ENCODE measurements at regions not wholly inside any gene's neighbourhood (a gene's known extent, or its start where the extent isn't known, plus 50 kb on each side); places are given as distances from the start of the nearest gene placed in this dataset.
"Not testable (repeated sequence)": the region's sequence is repeated elsewhere in the genome, so short reads cannot be mapped to it uniquely, and the experiment has no call there.

GRCh38 chr9:66736686-66737085, 163.8 kb upstream of the ZNF658 start:
- H3K27me3 Mint-ChIP-seq; H3K4me3 Mint-ChIP-seq; DNase-seq; H3K36me3 Mint-ChIP-seq; H3K27ac Mint-ChIP-seq; H3K4me1 Mint-ChIP-seq; ATAC-seq (ENCODE audit: low read depth in 2 of 2); H3K9me3 Mint-ChIP-seq: not testable (repeated sequence)

GRCh38 chr9:66738418-66738817, 162.1 kb upstream of the ZNF658 start:
- not testable (repeated sequence) for H3K36me3 Mint-ChIP-seq; H3K27me3 Mint-ChIP-seq; H3K4me3 Mint-ChIP-seq; ATAC-seq (ENCODE audit: low read depth in 2 of 2); H3K27ac Mint-ChIP-seq; DNase-seq; H3K9me3 Mint-ChIP-seq; H3K4me1 Mint-ChIP-seq

GRCh38 chr9:66740136-66740535, 160.4 kb upstream of the ZNF658 start:
- not testable (repeated sequence) for H3K9me3 Mint-ChIP-seq; H3K27me3 Mint-ChIP-seq; H3K4me3 Mint-ChIP-seq; ATAC-seq (ENCODE audit: low read depth in 2 of 2); H3K36me3 Mint-ChIP-seq; H3K27ac Mint-ChIP-seq; DNase-seq; H3K4me1 Mint-ChIP-seq

GRCh38 chr9:66745846-66746245, 154.7 kb upstream of the ZNF658 start:
- H3K9me3 Mint-ChIP-seq; ATAC-seq (ENCODE audit: low read depth in 2 of 2); H3K4me3 Mint-ChIP-seq; H3K36me3 Mint-ChIP-seq; H3K27ac Mint-ChIP-seq; H3K27me3 Mint-ChIP-seq; H3K4me1 Mint-ChIP-seq; DNase-seq: not testable (repeated sequence)

- DNase-seq; H3K27me3 Mint-ChIP-seq; H3K36me3 Mint-ChIP-seq; ATAC-seq (ENCODE audit: low read depth in 2 of 2); H3K4me3 Mint-ChIP-seq; H3K27ac Mint-ChIP-seq; H3K4me1 Mint-ChIP-seq; H3K9me3 Mint-ChIP-seq: not testable (repeated sequence)
Measured at GRCh38 chr9:66752324-66752923, 148.1 kb upstream of the ZNF658 start.

GRCh38 chr9:66759825-66760492, 140.6 kb upstream of the ZNF658 start:
- H3K4me3 Mint-ChIP-seq; H3K27ac Mint-ChIP-seq; H3K9me3 Mint-ChIP-seq; H3K27me3 Mint-ChIP-seq; ATAC-seq (ENCODE audit: low read depth in 2 of 2); DNase-seq; H3K36me3 Mint-ChIP-seq; H3K4me1 Mint-ChIP-seq: not testable (repeated sequence)

GRCh38 chr9:66764799-66765493, 135.6 kb upstream of the ZNF658 start:
- DNase-seq, H3K4me1 Mint-ChIP-seq, H3K27ac Mint-ChIP-seq, H3K27me3 Mint-ChIP-seq, H3K36me3 Mint-ChIP-seq, H3K4me3 Mint-ChIP-seq, H3K9me3 Mint-ChIP-seq: not testable (repeated sequence)
- peak in 1 of 2 donors; percentile 50 for ATAC-seq (ENCODE audit: low read depth in 2 of 2)

GRCh38 chr9:66765531-66765930, 135.0 kb upstream of the ZNF658 start:
- not testable (repeated sequence) for H3K4me3 Mint-ChIP-seq; H3K9me3 Mint-ChIP-seq; H3K27ac Mint-ChIP-seq; H3K36me3 Mint-ChIP-seq; H3K27me3 Mint-ChIP-seq; H3K4me1 Mint-ChIP-seq; ATAC-seq (ENCODE audit: low read depth in 2 of 2); DNase-seq

- not testable (repeated sequence) for ATAC-seq (ENCODE audit: low read depth in 2 of 2); DNase-seq; H3K4me1 Mint-ChIP-seq; H3K27ac Mint-ChIP-seq; H3K4me3 Mint-ChIP-seq; H3K36me3 Mint-ChIP-seq; H3K9me3 Mint-ChIP-seq; H3K27me3 Mint-ChIP-seq
Measured at GRCh38 chr9:66771504-66771903, 129.0 kb upstream of the ZNF658 start.

GRCh38 chr9:66774618-66775017, 125.9 kb upstream of the ZNF658 start:
- H3K36me3 Mint-ChIP-seq; H3K4me1 Mint-ChIP-seq; H3K27ac Mint-ChIP-seq; DNase-seq; H3K27me3 Mint-ChIP-seq; H3K4me3 Mint-ChIP-seq; H3K9me3 Mint-ChIP-seq; ATAC-seq (ENCODE audit: low read depth in 2 of 2): not testable (repeated sequence)

- H3K9me3 Mint-ChIP-seq; H3K4me3 Mint-ChIP-seq; H3K27ac Mint-ChIP-seq; H3K4me1 Mint-ChIP-seq; ATAC-seq (ENCODE audit: low read depth in 2 of 2); H3K36me3 Mint-ChIP-seq; DNase-seq; H3K27me3 Mint-ChIP-seq: not testable (repeated sequence)
Measured at GRCh38 chr9:66779944-66780661, 120.4 kb upstream of the ZNF658 start.

- not testable (repeated sequence) for ATAC-seq (ENCODE audit: low read depth in 2 of 2); DNase-seq; H3K4me1 Mint-ChIP-seq; H3K36me3 Mint-ChIP-seq; H3K9me3 Mint-ChIP-seq; H3K27me3 Mint-ChIP-seq; H3K4me3 Mint-ChIP-seq; H3K27ac Mint-ChIP-seq
Measured at GRCh38 chr9:66781240-66781639, 119.3 kb upstream of the ZNF658 start.

- not testable (repeated sequence) for H3K36me3 Mint-ChIP-seq; H3K27ac Mint-ChIP-seq; H3K4me3 Mint-ChIP-seq; DNase-seq; ATAC-seq (ENCODE audit: low read depth in 2 of 2); H3K27me3 Mint-ChIP-seq; H3K9me3 Mint-ChIP-seq; H3K4me1 Mint-ChIP-seq
Measured at GRCh38 chr9:66782010-66782409, 118.5 kb upstream of the ZNF658 start.

GRCh38 chr9:66785603-66786002, 114.9 kb upstream of the ZNF658 start:
- not testable (repeated sequence) for H3K27ac Mint-ChIP-seq; ATAC-seq (ENCODE audit: low read depth in 2 of 2); H3K4me3 Mint-ChIP-seq; H3K36me3 Mint-ChIP-seq; H3K27me3 Mint-ChIP-seq; DNase-seq; H3K9me3 Mint-ChIP-seq; H3K4me1 Mint-ChIP-seq
